Activated naive CD8-positive, alpha-beta T cell treated with anti-CD3 and anti-CD28 coated beads for 36 hours (primary cell): ENCODE measurements at regions not wholly inside any gene's neighbourhood (a gene's known extent, or its start where the extent isn't known, plus 50 kb on each side); places are given as distances from the start of the nearest gene placed in this dataset.

Experiments
- DNase-seq: peaks from one replicate; pipeline ENCODE4 v3.0.0; 2021
- H3K27ac Mint-ChIP-seq: one replicate; pipeline ENCODE4 v1.8.0; 2022; ENCODE audit warnings: mild to moderate bottlenecking, moderate library complexity, mixed read lengths
- H3K27me3 Mint-ChIP-seq: one replicate; pipeline ENCODE4 v1.8.0; 2022; ENCODE audit warnings: mild to moderate bottlenecking, mixed read lengths
- H3K36me3 Mint-ChIP-seq: one replicate; pipeline ENCODE4 v1.8.0; 2021; ENCODE audit warnings: mild to moderate bottlenecking, mixed read lengths
- H3K4me1 Mint-ChIP-seq: one replicate; pipeline ENCODE4 v1.8.0; 2021; ENCODE audit warnings: mixed read lengths
- H3K4me3 Mint-ChIP-seq: one replicate; pipeline ENCODE4 v1.8.0; 2022; ENCODE audit warnings: mild to moderate bottlenecking, moderate library complexity, mixed read lengths
- H3K9me3 Mint-ChIP-seq: one replicate; pipeline ENCODE4 v1.8.0; 2022; ENCODE audit warnings: mixed read lengths

DNA sequence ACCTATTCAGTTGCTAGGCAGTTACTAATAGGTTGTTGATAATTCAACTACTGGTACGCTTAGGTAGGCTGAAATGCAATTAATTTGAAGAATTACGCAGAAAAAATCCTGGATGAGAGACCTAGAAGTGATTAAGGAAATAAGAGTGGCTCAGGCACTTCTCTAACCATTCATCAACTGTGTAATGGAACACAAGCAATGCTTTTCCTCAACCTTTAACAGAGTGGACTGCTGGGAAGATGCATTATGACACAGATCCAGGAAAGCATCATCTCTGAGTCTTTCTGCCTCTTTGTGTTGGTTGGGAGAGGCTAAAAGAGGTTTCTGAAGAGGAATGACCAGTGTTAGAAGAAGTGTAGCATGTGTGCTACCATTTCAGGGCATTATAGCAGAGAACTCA, 992.2 kb downstream of the TSN start:
- no peak overlapping the region for H3K27ac Mint-ChIP-seq

DNA sequence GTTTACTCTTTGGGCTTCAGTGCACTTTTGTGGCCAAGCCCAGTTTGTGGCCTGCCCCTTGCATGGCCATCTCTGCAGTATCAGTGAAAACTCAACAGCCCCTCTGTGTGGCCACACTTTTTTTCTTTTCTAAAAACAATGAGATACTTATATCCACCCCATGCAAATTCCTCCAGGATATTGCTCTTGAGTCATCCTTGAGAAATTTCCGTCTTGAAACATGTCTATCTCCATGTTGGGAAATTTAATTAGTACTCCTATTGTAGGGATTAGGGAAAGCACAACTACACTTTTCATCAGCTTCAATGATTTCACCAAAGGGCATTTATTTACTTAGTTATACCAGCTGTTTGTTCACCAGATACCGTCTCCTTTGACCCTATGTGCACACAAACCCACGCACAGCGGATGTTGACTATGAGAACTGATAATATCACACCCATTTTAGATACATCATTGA, 993.1 kb downstream of the TSN start:
- Mint-ChIP-seq H3K27me3 (no peaks in the 10 kb centered on the region), H3K4me3 (no peak overlapping the region), H3K36me3 (no peaks in the 10 kb centered on the region), H3K27ac (no peak overlapping the region), H3K4me1 (no peaks in the 10 kb centered on the region), H3K9me3 (peaks cover 1% of the 10 kb centered on the region)
- no peak for DNase-seq

More for the DNA sequence above, 992.2 kb downstream of the TSN start:
- Mint-ChIP-seq H3K36me3 (no peaks in the 10 kb centered on the region), H3K4me1 (no peaks in the 10 kb centered on the region), H3K9me3 (peaks cover 1% of the 10 kb centered on the region), H3K4me3 (no peak overlapping the region), H3K27me3 (no peaks in the 10 kb centered on the region)
- no peak for DNase-seq

DNA sequence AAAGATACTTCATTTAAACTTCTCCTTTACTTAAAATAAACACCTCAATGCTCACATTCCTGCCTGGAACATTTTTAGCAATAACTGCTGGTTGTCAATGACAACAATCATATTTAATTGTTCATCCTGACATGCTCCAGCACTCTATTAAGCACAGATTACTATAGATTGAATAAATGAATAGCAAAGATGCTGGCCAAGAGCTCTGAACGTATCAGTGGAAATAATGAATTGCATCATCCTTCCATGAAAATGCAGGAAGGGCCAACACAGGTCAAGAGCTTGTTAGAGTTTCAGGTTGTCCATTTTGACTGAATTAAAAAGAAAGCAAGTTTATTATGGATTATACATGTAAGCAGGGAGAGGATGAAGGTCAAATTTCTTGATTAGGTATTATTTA, 994.0 kb downstream of the TSN start:
- DNase-seq, result no peak
- Mint-ChIP-seq H3K36me3 (no peaks in the 10 kb centered on the region), H3K4me1 (no peaks in the 10 kb centered on the region), H3K9me3 (peaks cover 1% of the 10 kb centered on the region), H3K4me3 (no peak overlapping the region), H3K27me3 (no peaks in the 10 kb centered on the region), H3K27ac (no peak overlapping the region)

DNA sequence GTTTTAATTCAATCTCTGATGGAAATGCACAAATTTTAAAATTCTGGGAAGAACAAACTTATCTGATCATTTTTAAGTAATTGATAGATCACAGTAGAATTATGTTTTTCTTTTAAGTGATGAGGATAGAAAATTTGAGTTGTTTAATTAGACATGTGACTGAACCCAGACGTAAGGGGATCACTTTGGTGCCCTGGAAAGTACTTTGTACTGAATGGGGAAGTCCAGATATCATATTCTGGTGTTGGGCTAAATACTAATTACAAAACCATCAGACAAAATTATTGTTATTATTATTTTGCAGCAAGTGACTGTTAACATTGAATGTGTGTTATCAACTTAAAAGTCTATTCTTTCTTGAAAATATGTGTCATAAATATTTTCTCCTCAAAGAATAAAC, 994.6 kb downstream of the TSN start:
- H3K36me3 Mint-ChIP-seq, result no peaks in the 10 kb centered on the region
- H3K9me3 Mint-ChIP-seq, result peaks cover 1% of the 10 kb centered on the region
- no peaks in the 10 kb centered on the region for H3K4me1 Mint-ChIP-seq
- H3K27ac Mint-ChIP-seq, result no peak overlapping the region
- H3K4me3 Mint-ChIP-seq, result no peak overlapping the region
- H3K27me3 Mint-ChIP-seq, result no peaks in the 10 kb centered on the region
- DNase-seq, result no peak

DNA sequence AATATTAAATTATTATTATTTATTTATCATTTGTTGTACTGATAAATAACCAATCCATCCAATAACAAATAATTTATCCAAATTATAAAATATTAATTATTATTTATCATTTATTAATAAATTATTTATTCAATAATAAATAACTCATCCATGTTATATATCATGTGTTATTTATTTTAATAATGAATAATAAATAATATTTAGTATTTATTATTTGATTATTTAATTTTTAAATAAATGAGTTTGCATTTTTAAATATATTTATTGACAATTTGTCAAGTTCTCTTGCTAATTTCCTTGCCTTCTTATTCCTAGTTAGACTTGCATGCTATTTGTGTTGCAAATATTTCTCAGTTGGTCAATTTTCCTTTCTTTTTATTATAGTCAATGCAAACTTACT, 995.4 kb downstream of the TSN start:
- Mint-ChIP-seq H3K9me3 (peaks cover 1% of the 10 kb centered on the region), H3K27me3 (no peaks in the 10 kb centered on the region), H3K4me3 (no peak overlapping the region), H3K4me1 (no peaks in the 10 kb centered on the region), H3K27ac (no peak overlapping the region), H3K36me3 (no peaks in the 10 kb centered on the region)
- DNase-seq, result no peak

DNA sequence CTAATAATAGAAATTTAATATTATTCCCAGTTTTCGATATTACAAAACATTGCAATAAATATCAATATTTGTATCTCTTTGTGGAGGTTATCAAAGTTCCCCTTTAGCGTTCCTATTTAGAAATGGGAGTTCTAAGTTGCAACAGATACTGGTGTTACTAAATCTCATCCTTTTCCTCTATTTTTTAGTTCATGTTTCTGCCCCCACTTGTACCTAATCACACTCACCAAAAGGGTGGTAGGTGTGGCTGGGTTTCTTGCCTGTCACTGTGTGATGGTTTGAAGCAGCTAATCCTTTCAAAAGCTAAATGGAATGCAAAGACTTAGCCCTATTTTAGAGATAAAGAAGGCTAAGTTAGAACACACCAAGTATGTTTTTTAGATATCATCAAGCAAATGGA, 997.9 kb downstream of the TSN start:
- Mint-ChIP-seq H3K4me3 (no peak overlapping the region), H3K9me3 (peaks cover 1% of the 10 kb centered on the region), H3K4me1 (no peaks in the 10 kb centered on the region), H3K36me3 (no peaks in the 10 kb centered on the region), H3K27ac (no peak overlapping the region), H3K27me3 (no peaks in the 10 kb centered on the region)
- DNase-seq, result no peak

DNA sequence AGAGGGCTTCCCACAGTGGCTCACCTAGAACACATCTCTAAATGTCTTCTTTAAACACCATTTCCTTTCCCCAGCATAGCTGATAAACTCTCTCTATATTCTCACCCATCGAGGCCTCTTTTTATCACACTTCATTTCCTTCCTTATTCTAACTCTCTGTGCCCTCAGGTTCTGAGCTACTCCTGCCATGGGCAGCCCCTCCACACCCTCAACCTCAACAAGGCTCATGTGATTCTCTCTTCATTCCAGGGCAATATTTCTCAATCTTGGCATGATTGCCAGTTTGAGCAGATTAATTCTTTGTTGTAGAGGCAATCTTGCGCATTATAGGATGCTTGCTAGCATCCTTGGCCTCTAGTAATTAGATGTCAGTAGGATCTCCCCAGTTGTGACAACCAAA, 999.1 kb downstream of the TSN start:
- DNase-seq, result no peak
- peaks cover 3% of the 10 kb centered on the region for H3K9me3 Mint-ChIP-seq
- no peaks in the 10 kb centered on the region for H3K36me3 Mint-ChIP-seq
- H3K4me1 Mint-ChIP-seq, result no peaks in the 10 kb centered on the region
- H3K27ac Mint-ChIP-seq, result no peak overlapping the region
- no peak overlapping the region for H3K4me3 Mint-ChIP-seq
- no peaks in the 10 kb centered on the region for H3K27me3 Mint-ChIP-seq

DNA sequence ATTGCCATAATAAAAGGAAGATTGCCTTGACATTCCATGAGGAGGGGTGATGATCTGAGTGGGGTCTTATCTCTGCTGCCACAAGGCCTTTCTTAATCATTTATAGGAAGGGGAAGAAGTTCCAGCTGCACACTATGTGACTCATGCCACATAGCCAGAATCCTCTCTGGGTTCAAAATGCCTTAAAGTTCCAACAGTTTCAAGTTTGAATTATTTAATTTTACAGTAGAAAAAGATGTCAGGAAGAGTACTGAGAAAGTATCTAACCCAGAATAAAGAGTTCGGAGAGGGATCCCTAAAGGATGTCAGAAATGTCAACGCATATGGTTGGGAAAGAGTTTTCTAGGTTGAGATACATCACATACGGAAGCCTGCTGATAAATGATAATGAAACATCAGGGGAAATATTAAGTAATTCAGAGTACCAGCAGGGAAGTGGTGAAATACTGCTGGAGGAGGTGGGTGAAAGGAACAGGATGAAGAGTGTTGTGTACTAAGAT, 999.9 kb downstream of the TSN start:
- no peak for DNase-seq
- no peak overlapping the region for H3K27ac Mint-ChIP-seq
- no peaks in the 10 kb centered on the region for H3K36me3 Mint-ChIP-seq
- no peaks in the 10 kb centered on the region for H3K27me3 Mint-ChIP-seq
- H3K4me1 Mint-ChIP-seq, result no peaks in the 10 kb centered on the region
- H3K4me3 Mint-ChIP-seq, result no peak overlapping the region
- peaks cover 3% of the 10 kb centered on the region for H3K9me3 Mint-ChIP-seq

DNA sequence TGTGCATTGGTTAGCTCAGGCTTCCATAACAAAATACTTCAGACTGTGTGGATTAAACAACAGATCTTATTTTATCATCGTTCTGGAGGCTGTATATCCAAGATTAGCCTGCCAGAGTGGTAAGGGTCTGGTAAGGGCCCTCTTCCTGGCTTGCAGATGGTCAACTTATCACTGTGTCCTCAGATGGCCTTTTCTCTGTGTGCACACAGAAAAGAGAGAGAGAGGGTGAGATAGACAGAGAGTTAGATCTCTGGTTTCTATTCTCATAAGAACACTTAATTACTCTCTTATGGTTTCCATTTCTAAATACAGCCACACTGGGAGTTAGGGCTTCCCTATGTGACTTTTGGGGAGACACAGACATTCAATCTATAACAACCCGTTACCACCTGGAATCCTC, 1003.5 kb downstream of the TSN start:
- Mint-ChIP-seq H3K4me1 (no peaks in the 10 kb centered on the region), H3K36me3 (no peaks in the 10 kb centered on the region), H3K4me3 (no peak overlapping the region), H3K9me3 (peaks cover 2% of the 10 kb centered on the region), H3K27ac (no peak overlapping the region), H3K27me3 (no peaks in the 10 kb centered on the region)
- DNase-seq, result no peak

DNA sequence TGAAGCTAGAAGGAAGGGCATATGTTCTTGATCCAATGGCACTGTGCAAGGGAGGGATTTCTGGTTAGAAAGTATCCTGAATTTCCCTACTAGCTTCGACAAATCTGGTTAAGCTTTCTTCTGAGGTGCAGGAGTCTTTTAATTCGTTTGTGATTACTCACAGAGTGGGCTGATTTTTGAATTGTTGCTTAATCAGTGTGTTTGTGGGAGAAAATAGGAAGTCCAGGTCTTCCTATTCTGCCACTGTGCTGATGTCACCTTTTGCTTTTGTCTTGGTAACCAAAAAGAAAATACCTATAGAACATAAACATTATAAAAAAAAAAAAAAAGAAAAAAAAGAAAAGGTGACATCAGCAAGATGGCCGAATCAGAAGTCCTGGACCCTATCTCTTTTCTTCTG, 1008.6 kb downstream of the TSN start:
- H3K36me3 Mint-ChIP-seq, result no peaks in the 10 kb centered on the region
- H3K4me1 Mint-ChIP-seq, result no peaks in the 10 kb centered on the region
- H3K27me3 Mint-ChIP-seq, result no peaks in the 10 kb centered on the region
- H3K27ac Mint-ChIP-seq, result no peak overlapping the region
- no peak overlapping the region for H3K4me3 Mint-ChIP-seq
- no peak for DNase-seq
- H3K9me3 Mint-ChIP-seq, result peaks cover 8% of the 10 kb centered on the region

DNA sequence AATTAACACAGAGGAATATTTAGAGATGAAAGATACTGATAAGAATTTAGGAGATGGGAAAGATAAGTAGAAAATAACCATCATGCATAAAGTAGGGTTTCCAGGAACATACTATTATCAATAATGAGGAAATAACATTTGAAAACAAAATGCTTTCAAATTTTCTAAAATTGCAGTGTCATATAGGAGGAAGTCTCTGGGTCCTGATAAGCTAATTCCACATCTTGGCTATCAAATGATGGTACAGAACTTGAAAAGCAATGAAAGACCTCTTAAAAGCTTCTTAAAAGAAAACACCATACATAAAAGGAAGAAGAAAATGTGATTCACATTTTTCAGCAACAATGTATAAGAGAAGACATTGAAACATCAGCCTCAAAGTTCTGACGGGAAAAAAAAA, 1024.8 kb downstream of the TSN start:
- H3K27me3 Mint-ChIP-seq, result no peaks in the 10 kb centered on the region
- H3K9me3 Mint-ChIP-seq, result peaks cover 7% of the 10 kb centered on the region
- no peak overlapping the region for H3K27ac Mint-ChIP-seq
- no peaks in the 10 kb centered on the region for H3K4me1 Mint-ChIP-seq
- no peak overlapping the region for H3K4me3 Mint-ChIP-seq
- DNase-seq, result no peak
- H3K36me3 Mint-ChIP-seq, result no peaks in the 10 kb centered on the region

DNA sequence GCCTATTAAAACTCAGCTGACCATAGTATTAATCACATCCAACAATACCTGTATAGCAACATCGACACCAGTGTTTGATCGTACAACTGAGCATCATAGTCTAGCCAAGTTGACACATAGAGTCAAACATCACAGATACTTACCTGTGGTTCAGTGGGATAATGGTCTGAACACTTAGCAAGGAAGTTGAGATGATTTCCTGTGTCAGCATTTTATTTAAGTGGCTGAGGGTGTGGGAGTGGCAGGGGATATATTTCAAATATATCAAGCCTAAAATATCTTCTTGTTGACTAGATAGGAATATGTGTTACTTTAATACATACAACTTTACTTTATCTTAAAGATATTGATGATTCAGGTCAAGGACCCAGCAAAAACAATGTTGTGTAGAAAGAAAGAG, 1038.6 kb downstream of the TSN start:
- H3K4me3 Mint-ChIP-seq, result no peak overlapping the region
- H3K4me1 Mint-ChIP-seq, result no peaks in the 10 kb centered on the region
- H3K27me3 Mint-ChIP-seq, result no peaks in the 10 kb centered on the region
- peaks cover 5% of the 10 kb centered on the region for H3K9me3 Mint-ChIP-seq
- no peak for DNase-seq
- H3K27ac Mint-ChIP-seq, result no peak overlapping the region
- no peaks in the 10 kb centered on the region for H3K36me3 Mint-ChIP-seq

DNA sequence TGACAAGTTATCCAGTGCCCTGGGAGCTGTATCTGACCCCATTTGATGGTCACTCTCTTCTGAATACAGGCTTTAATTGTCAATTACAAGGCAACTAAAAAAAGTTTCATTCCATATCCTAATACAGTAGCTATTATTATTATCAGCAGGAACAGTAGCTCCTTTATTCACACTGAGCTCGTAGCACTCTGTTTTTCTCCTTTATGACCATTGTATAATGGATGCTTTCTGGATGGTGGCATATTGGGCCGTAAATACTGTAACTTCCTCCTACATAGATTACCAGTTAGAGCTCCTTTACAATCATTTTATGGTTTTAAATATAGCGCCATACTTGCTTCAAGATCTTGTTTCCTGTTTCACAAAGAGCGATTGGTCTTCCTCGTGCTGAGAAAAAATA, 1040.3 kb downstream of the TSN start:
- H3K9me3 Mint-ChIP-seq, result peaks cover 5% of the 10 kb centered on the region
- no peaks in the 10 kb centered on the region for H3K4me1 Mint-ChIP-seq
- H3K36me3 Mint-ChIP-seq, result no peaks in the 10 kb centered on the region
- DNase-seq, result no peak
- H3K27me3 Mint-ChIP-seq, result no peaks in the 10 kb centered on the region
- H3K4me3 Mint-ChIP-seq, result no peak overlapping the region
- no peak overlapping the region for H3K27ac Mint-ChIP-seq

DNA sequence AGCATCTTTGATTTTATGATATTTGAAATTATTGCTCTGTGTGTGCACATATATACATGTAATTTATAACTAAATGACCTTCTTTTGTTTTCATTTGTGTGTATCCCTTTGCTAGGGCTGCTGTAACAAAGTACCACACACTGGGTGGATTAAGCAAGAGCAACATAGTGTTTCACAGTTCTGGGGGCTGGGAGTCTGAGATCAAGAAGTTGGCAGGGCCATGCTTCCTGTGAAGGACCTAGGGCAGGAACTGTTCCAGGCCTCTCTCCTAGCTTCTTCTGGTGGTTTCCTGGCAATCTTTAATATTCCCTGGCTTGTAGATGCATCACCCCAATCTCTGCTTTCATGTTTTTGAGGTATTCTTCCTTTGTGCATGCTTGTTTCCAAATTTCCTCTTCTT, 1043.9 kb downstream of the TSN start:
- Mint-ChIP-seq H3K4me1 (no peaks in the 10 kb centered on the region), H3K27me3 (no peaks in the 10 kb centered on the region), H3K4me3 (no peak overlapping the region), H3K9me3 (no peaks in the 10 kb centered on the region), H3K36me3 (no peaks in the 10 kb centered on the region), H3K27ac (no peak overlapping the region)
- no peak for DNase-seq

DNA sequence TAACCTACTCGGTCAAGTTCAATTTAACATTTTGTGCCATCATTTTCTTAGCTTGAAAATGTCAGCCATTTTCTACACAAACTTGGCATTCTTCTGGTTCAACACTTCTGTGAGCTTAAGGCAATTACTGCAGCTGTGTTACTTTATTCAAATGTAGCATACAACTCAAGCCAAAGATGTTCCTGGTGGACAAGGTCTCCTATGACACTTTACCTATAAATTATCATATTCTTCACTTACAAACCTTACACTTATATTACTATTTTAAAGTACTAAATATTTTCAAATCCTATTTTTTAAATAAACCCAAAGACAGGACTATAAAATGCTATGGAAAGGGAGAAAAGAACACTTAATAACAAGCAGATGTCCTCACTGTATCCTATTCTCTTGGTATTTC, 1045.3 kb downstream of the TSN start:
- H3K36me3 Mint-ChIP-seq, result no peaks in the 10 kb centered on the region
- H3K4me3 Mint-ChIP-seq, result no peak overlapping the region

DNA sequence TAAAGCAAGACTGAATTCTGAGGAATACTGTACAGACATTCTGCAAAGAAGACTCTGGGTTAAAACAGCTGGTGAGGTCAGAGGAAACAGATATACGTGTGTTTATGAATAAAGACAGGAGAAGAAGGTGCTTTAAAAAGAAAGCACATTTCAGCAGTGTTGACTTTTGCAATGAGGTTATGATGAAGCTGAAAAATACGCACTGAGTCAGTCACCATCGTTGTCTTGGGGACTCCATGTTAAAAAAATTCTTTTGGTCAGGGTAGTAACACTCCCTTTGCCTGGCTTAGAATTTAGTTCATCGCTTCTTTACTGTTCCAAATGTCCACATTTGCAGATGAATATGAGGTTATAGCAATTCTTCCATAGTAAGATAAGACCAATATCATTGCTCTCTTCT, 1049.0 kb downstream of the TSN start:
- Mint-ChIP-seq H3K27ac (no peak overlapping the region), H3K4me3 (no peak overlapping the region), H3K4me1 (no peaks in the 10 kb centered on the region), H3K27me3 (no peaks in the 10 kb centered on the region), H3K9me3 (no peaks in the 10 kb centered on the region), H3K36me3 (no peaks in the 10 kb centered on the region)
- no peak for DNase-seq

More for the DNA sequence above, 1045.3 kb downstream of the TSN start:
- DNase-seq, result no peak
- Mint-ChIP-seq H3K27ac (no peak overlapping the region), H3K9me3 (no peaks in the 10 kb centered on the region), H3K4me1 (no peaks in the 10 kb centered on the region), H3K27me3 (no peaks in the 10 kb centered on the region)

DNA sequence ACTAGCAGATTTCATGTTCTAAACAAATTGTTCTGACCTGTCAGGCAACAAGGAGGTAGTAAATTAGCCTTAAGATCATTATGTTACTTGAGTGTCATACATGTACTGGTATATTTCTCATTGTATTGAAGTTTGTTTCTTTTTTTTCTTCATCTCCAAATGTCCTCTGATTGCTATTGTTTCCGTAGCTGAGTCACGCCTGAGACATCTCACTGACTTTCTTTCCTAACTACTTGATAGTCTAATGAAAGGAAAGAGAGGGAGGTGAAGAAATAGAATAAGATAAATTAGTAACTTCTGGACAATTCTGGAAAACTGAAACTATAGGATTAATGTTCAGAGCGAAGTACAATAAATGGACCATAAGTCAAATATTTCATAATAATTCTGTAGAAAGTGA, 1049.9 kb downstream of the TSN start:
- no peak overlapping the region for H3K27ac Mint-ChIP-seq
- H3K4me1 Mint-ChIP-seq, result no peaks in the 10 kb centered on the region
- no peaks in the 10 kb centered on the region for H3K9me3 Mint-ChIP-seq
- no peak overlapping the region for H3K4me3 Mint-ChIP-seq
- no peak for DNase-seq
- no peaks in the 10 kb centered on the region for H3K27me3 Mint-ChIP-seq
- H3K36me3 Mint-ChIP-seq, result no peaks in the 10 kb centered on the region
